Posterior vena cava (tissue), 2 donors: ENCODE measurements at regions not wholly inside any gene's neighbourhood (a gene's known extent, or its start where the extent isn't known, plus 50 kb on each side); places are given as distances from the start of the nearest gene placed in this dataset.
"Not testable (repeated sequence)": the region's sequence is repeated elsewhere in the genome, so short reads cannot be mapped to it uniquely, and the experiment has no call there.

Source experiments
- DNase-seq: peaks from one replicate; pipeline ENCODE4 v3.0.0-alpha.2; 2020; ENCODE audit warnings: low spot score
- intact Hi-C, 2 donors: fragments of 100-400 bp; cut with DNase I; formaldehyde crosslinking; loops; one replicate each; pipeline versions ENCODE4 v1.14.1 to v1.14.2; 2022 to 2023
- donor health status: DM: yes; HTN: yes; CAD: no.
- donor health status: DM: yes; HTN: yes; CAD: no.

DNA sequence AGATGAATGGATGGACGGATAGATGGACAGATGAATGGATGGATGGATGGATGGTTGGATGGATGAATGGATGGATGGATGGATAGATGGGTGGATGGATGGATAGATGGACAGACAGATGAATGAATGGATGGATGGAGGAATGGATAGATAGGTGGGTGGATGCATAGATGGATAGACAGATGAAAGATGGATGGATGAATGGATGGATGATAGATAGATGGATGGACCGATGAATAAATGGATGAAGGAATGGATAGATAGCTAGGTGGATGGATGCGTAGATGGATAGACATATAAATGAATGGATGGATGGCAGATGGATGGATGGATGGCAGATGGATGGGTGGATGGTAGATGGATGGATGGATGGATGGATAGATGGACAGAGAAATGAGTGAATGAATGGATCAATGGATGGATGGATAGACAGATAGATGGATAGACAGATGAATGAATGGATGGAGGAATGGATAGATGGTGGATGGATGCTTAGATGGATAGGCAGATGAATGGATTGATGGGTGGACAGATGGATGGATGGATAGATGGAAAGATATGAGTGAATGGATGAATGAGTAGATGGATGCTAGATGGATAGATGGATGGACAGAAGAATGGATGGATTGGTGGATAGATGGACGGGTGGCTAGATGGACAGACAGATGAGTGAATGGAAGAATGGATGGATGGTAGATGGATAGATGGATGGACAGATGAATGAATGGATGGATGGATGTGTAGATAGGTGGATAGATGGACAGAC lies 167.9 kb downstream of the TRIM43 start:
- no peak for DNase-seq
- intact Hi-C loops: loop anchor here in 1 of 2 donors (2.0 kb wide), 1 partner anchor 59 kb away; no protein-coding TSS in a partner anchor

DNA sequence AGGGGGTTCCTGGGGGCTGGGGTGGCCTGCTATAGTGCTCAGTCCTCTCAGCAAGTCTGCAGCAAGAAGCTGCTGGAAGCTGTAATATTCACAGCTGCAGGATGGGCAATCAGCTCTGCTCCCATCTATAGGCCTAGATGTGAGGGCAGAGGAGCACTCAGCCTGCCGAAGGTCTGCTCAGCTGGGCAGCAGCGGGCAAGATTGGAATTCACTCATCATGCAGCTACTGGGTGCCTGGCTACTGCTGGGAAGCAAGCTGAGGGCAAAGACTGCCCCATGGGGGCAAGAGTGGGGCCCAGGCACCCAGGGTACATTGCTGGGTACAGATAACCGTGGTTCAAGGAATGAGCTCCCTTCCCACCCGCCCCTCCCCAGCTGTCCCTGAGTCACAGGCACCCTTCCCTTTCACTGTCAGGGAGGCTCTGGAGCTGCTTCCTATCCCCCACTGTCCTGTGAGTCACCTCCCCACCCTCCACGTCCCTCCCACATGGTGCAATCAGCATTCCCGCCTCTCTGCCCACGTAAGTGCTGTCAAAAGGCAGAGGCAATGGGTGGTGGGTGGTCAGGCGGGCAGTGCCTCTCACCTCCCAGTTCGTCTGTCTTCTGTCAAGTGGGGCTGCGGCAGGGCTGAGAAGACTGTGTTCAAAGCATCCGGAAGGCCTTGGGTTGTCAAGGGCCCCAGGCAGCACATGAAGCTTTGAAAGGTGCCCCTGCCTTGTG lies 169.2 kb downstream of the TRIM43 start:
- intact Hi-C loops: no loop called here
- DNase-seq: no peak

DNA sequence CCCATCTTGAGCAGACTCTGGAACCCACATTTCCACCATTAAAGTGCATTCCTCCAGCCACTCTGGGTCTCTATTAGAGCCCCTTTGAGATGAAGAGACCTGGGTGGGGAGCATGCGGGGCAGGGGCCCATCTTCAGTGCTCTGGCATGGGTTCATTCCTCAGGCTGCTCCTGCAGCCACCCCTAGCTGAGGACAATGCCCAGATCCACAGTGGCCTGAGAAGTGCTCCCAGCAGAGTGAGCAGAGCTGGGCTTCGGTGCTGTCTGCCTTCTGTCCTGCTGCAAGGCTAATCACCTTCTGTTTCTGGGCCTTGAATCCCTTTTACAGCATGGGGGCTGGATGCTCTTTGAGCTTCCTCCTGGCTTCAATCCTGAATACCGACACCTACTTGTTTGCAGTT lies 169.8 kb downstream of the TRIM43 start:
- DNase-seq: no peak
- intact Hi-C loops: no loop called here

DNA sequence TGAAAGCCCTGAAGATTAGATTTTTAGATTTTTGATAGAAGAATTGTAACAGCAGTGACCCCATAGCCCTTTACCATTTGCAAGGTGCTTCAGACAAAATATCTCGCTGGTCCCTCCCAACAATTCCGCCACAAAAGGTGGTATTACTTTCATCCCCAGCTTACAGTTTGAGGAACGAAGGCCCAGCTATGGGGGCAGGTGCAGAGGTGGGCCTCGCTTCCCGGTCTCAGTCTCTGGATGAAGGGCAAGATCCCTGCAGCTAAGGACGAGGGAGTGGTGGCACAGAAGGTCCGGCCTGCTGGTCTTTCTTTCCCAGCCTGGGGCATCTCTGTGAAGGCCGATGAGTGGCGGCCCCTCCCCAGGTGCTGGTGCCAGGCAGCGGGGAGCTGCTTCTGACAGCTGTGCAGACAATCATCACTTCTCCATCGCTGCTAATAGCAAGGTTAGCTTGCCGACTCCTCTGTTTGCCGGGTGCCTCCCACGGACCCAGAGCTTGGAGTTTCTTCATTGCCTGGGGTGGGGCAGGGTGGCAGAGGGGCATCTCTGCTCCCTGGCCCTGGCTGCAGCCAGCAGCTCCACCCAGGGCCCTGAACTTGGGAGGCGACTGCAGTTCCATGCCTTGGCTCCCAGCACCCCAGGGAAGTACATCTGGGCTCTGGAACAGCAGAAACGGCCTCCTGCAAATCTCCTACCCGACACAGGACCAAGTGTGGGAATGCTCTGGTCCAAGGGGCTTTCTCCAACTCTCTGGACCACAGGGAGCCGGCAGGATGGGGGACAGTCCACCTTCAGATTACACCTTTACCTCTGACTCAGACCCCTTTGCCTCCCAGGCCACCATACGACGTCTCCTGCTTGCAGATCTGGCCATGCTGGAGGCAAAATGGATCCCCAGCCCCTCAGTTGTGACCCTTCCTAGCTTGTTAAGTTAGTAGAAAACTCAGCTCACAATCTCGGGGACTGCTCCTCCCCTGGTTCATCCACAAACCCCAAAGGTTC lies 170.5 kb downstream of the TRIM43 start:
- DNase-seq, intact Hi-C loops: not testable (repeated sequence)

DNA sequence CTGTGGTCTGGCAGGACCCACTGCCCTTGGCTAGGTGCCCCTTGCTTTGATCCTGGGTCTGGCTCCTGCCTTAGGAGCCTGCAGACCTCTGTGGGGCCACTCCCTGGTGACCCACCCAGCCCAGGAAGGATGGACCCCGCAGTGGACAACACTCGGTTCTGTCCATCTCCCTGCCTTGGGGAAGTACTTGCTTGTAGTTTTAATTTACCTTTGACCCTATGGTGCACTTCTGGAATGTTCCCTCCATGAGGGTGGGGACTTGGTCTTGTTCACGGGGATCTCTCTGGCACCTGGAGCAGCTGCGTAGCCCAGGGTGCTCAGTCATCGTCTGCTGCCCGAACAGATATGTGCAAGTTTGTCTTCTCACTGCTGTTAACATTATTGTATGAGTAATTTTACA lies 171.3 kb downstream of the TRIM43 start:
- DNase-seq, intact Hi-C loops: not testable (repeated sequence)

DNA sequence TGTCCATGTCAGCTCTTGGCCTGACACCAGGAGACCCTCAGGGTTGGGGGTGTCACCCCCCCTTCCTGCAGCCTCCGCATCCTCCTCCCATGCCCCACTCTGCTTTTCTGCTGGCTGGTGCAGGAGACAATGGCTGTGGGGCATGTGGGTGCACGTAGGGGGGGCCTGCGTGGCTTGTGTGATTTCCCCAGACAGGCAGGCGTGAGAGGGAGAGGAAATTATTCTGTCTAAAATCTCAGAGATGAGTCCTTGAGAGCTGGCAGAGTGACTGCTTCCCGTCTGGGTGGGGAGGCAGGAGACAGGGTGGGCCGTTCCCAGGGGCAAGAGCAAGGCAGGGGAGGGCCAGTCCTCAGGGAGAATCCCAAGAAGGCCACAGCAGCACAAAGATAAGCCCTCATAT lies 173.2 kb downstream of the TRIM43 start:
- peak; percentile 26 for DNase-seq
- intact Hi-C loops: not testable (repeated sequence)

DNA sequence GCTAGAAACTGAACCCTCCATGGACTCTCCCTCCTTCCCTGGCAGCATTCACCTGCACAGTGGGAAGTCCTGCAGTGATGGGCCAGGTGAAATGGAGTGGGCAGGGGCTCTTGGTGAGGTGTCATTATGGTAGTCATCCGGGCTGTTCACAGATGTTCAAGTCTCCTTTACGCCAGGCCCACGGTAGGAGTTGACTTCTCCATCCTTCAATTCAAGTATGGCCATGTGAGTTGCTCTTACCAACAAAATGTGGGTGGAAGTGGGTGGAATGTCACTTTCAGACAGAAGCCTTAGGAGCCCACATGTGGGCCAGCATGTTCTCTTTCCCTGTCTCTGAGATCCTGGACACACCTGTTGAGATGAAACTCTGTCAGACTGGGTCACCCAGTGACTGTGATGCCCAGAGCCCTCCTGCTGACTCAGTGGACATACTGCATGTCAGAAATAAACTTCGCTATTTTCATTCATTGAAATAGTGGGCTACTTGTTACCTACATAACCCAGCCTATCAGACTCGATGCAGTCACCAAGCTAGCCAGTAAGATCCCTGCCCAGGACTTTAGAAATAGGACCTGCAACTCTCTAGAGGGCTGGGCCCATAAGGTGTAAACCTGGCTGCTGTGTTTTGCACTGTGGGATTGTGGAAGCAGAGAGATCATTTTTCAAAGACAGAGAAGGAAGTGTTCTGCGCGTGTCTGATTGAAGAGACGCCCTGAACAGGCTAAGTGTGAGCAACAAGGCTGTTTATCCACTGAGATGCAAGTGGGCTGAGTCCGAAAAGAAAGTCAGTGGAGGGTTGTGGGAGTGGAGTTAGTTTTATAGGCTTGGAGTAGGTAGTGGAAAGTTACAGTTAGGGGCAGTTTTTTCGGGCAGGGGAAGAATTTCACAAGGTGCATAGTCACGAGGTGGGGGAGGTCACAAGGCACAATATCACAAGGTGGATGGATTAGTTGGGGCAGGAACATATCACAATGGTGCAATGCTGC lies 174.4 kb downstream of the TRIM43 start:
- peak; percentile 26 for DNase-seq
- intact Hi-C loops: not testable (repeated sequence)

DNA sequence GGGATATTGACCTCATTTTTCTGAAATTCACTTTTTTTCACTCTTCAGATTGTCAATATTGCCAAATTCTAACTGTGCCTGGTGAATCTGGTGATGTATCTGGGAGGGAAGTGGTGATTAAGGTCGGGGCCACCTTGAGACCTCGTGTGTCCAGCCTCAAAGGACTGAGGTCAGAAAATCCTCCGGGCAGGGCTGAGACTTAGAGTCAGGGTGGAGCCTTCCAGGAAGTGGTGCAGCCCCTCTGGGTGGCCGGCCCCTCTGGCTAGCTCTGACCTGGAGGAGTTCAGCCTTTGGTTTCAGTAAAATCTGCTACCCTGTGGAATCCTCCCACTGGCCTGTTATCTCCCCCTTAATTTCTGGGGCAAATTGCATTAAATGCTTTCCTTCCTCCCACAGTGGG lies 175.7 kb downstream of the TRIM43 start:
- intact Hi-C loops: not testable (repeated sequence)
- DNase-seq: peak; percentile 58

DNA sequence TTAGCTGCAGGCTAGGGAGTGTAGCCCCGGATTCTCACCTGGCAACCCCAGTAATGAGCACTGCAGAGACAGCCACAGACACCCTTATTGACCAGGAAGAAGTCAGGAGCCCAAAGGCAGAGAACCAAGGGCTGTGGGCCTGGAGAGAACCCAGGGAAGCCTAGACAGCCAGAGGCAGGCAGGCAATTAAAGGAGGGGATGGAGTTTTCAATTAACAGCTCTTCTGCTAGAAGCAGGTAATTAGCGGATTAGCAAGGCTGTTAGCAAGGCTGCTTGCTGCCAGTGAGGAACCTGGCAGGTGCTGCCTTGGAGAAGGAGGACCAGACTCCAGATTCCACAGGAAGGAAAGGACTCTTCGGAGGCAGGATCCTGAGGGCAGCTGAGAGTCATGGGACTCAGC lies 176.1 kb downstream of the TRIM43 start:
- DNase-seq, intact Hi-C loops: not testable (repeated sequence)

DNA sequence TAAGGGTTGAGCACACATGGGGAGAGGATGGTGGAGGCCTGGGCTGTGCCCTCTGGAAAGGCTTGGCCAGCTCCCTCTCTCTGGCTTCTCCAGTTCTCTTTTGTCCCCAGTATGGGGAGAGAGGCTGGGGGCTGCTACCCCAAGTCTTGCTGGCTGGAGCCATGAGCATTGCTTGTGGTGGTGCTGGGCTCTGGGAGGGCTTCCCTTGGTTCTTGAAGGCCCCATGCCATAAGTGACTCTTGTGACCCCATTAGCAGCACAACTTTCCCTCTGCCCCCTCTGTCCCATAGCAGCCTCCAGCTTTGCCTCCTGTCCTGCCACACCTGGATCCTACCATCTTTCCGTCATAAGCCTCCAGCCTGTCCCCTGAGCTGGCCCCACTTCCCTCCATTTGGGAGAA lies 177.5 kb downstream of the TRIM43 start:
- DNase-seq: peak; percentile 59
- intact Hi-C loops: not testable (repeated sequence)

DNA sequence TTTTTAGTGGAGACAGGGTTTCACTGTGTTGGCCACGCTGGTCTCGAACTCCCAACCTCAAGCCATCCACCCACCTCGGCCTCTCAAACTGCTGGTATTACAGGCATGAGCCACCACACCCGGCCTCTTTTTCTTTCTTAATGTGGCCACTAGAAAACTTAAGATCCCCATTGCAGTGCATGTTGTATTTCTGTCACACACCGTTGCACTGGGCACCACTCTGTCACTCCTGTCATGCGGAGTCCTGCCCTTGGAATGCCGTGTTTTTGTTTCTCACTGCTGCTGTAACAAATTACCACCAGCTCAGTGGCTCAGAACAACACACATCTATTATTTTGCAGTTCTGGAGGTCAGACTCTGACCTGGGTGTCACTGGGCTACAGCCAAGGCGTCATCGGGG lies 178.9 kb downstream of the TRIM43 start:
- DNase-seq, intact Hi-C loops: not testable (repeated sequence)

DNA sequence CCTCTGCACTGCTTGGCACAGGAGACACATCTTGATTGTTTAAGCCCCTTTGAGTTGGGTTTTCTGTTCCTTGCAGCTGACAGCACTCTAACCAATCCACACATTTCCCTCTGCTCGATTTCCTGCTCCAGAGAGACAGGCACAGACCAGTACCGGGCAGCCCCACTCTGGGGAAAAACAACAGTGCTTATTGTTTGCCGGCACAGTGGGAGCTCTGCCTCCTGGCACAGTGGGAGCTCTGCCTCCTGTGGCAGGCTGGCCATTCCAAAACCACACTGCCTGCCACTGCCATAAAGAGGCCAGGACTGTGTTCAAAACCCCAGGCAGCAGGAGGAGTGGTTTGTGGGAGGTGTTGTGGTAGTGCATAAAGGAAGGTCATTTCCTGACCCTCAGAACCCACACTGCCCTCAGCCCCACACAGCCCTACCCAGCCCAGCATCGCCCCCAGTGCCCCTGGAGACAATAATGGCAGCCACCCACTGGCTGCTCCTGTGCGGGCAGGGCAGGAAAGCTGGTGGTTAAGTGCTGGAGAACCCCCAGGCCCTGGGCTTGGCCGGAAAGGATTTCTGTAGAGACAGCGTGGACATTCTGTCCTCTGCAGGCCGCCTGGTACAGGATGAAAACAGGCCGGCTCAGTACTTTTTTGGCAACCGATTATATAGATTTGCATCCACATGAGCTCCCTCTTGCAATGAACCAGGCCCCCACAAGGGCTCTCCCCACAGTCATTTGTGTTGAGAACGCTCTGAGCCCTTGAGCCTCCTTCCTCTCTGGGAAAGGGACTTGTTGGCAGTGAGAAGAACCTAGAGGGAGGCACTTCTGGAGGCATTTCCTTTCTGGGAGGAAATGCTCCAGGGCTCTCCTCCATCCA lies 182.8 kb downstream of the TRIM43 start:
- DNase-seq, intact Hi-C loops: not testable (repeated sequence)

DNA sequence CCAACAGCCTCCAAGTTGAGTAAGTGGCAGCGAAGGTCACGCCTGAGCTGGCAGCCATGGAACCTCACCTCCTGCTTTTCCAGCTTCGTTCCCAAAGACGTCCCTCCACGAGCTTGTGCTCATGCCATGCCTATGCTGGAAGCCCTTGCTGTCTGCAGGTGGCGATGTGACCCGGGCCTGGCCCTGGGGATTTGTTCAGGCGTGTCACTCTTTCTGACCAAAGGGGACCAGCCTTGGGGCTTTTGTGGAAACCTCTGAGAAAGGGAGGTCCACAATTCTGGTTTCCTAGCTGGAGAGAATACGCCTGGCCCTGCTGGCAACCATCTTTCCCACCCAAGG lies 183.4 kb downstream of the TRIM43 start:
- DNase-seq, intact Hi-C loops: not testable (repeated sequence)
